Mesothelial cell of epicardium (in vitro differentiated cells): ENCODE measurements at regions not wholly inside any gene's neighbourhood (a gene's known extent, or its start where the extent isn't known, plus 50 kb on each side); places are given as distances from the start of the nearest gene placed in this dataset.

ENCODE experiments used
- DNase-seq, 2 experiments: peaks; one replicate each; pipeline ENCODE4 v3.0.0; 2021; ENCODE audit warnings: low spot score in 2 of 2; ENCODE audit not compliant: unreplicated experiment in 2 of 2
- H3K27ac Mint-ChIP-seq: 2 replicates; pipeline ENCODE4 v1.8.0; 2021; ENCODE audit warnings: mixed read lengths
- H3K27me3 Mint-ChIP-seq: 2 replicates; pipeline ENCODE4 v1.8.0; 2021; ENCODE audit warnings: low read depth, mixed read lengths
- H3K36me3 Mint-ChIP-seq: 2 replicates; pipeline ENCODE4 v1.8.0; 2021; ENCODE audit warnings: mixed read lengths
- H3K4me1 Mint-ChIP-seq: 2 replicates; pipeline ENCODE4 v1.8.0; 2021; ENCODE audit warnings: mixed read lengths
- H3K4me3 Mint-ChIP-seq: 2 replicates; pipeline ENCODE4 v1.8.0; 2021; ENCODE audit warnings: mild to moderate bottlenecking, moderate library complexity, mixed read lengths
- H3K9me3 Mint-ChIP-seq: 2 replicates; pipeline ENCODE4 v1.8.0; 2021; ENCODE audit warnings: mixed read lengths
- TF ChIP-seq, protein P1 (sequence below): fragments of 200-600 bp; sonication (generic); IDR thresholded peaks from one replicate; pipeline ENCODE4 v1.5.0; 2021; ENCODE audit warnings: antibody characterized with exemption; ENCODE audit not compliant: unreplicated experiment

DNA sequence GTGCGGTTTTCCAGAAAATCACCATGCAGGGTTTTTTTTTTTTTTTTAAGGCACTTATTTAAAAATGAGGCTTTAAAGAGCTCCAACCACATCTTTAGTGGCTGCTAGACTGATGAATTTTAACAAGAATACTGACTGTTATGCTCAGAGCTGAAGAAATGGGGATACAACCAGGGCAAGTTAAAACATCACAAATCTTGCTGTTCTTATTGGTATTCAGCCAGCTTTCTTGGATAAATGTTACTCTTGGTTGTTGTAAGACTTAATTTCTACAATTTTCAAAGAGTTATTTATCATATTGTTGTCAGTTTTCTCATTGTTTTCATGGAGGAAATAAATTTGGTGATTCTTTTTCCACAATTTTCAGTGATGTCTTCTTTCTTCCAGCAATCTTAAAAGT is 352.8 kb upstream of the FAM174A start:
- TF ChIP-seq, protein P1, sequence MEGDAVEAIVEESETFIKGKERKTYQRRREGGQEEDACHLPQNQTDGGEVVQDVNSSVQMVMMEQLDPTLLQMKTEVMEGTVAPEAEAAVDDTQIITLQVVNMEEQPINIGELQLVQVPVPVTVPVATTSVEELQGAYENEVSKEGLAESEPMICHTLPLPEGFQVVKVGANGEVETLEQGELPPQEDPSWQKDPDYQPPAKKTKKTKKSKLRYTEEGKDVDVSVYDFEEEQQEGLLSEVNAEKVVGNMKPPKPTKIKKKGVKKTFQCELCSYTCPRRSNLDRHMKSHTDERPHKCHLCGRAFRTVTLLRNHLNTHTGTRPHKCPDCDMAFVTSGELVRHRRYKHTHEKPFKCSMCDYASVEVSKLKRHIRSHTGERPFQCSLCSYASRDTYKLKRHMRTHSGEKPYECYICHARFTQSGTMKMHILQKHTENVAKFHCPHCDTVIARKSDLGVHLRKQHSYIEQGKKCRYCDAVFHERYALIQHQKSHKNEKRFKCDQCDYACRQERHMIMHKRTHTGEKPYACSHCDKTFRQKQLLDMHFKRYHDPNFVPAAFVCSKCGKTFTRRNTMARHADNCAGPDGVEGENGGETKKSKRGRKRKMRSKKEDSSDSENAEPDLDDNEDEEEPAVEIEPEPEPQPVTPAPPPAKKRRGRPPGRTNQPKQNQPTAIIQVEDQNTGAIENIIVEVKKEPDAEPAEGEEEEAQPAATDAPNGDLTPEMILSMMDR = no peak
- Mint-ChIP-seq H3K36me3 (no peaks in the 10 kb centered on the region), H3K27me3 (no peaks in the 10 kb centered on the region), H3K4me1 (no peaks in the 10 kb centered on the region), H3K4me3 (no peak overlapping the region), H3K27ac (no peak overlapping the region), H3K9me3 (no peaks in the 10 kb centered on the region)
- no peak for DNase-seq

DNA sequence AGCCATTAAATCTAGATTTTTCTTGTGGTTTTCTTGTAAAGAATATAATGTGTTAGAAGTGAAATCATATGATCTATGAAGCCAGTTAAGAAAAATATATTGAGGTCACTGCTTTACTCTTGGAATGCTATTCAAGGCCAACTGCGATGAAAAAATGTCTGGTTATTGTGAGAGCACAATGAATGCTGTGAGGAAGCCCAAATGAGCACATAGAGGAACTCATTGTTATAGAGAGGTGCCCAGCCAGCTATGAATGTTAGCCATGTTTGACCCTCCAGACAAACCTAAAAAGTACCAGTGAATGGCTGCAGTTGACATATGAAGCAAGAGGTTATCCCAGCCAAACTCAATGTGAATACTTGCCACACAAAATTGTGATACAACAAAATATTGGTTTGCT is 359.8 kb upstream of the FAM174A start:
- no peaks in the 10 kb centered on the region for H3K36me3 Mint-ChIP-seq
- no peaks in the 10 kb centered on the region for H3K9me3 Mint-ChIP-seq
- TF ChIP-seq, protein P1 = no peak
- H3K4me3 Mint-ChIP-seq = no peak overlapping the region
- no peak for DNase-seq
- H3K27ac Mint-ChIP-seq = no peak overlapping the region
- H3K27me3 Mint-ChIP-seq = no peaks in the 10 kb centered on the region
- H3K4me1 Mint-ChIP-seq = no peaks in the 10 kb centered on the region

DNA sequence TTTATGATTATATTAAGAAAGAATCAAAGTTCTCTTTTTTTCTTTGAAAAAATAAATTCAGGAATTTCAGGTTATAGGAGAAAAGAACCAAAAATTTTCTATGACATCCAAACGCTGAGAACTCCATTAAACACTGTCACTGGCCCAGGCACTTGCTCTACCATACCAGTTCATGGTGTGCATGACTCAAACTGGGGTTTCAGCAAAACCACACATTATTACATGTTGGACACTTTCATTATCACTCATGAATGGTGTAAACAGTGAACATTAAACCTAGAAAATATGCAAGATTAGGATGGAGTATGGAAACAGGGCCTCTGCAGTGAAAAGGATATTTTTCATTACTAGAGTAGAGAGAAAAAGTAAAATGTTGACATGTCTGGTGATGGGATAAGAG is 369.9 kb upstream of the FAM174A start:
- H3K27ac Mint-ChIP-seq = no peak overlapping the region
- H3K27me3 Mint-ChIP-seq = no peaks in the 10 kb centered on the region
- H3K4me1 Mint-ChIP-seq = no peaks in the 10 kb centered on the region
- peaks cover 30% of the 10 kb centered on the region for H3K9me3 Mint-ChIP-seq
- H3K36me3 Mint-ChIP-seq = no peaks in the 10 kb centered on the region
- H3K4me3 Mint-ChIP-seq = no peak overlapping the region
- TF ChIP-seq, protein P1 = no peak
- no peak for DNase-seq

DNA sequence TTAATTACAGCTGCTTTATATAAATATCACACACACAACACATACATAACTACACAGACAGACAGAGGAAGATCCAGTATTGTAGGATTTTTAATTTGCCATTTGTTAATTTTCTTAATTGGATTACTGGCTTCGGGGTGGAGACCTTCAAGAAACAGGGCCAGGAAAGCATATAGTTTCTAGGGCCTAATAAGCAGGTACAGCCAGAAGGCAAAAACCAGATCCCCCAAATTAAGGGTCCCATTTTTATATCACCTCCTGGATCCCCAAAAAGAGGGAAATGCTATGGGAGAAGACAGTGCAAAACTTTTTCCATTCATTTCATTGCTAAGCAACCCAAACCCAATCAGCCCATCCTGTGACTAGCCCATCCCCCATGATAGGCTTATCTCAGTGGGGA is 373.3 kb upstream of the FAM174A start:
- no peaks in the 10 kb centered on the region for H3K36me3 Mint-ChIP-seq
- TF ChIP-seq, protein P1 = no peak
- no peak overlapping the region for H3K27ac Mint-ChIP-seq
- no peaks in the 10 kb centered on the region for H3K4me1 Mint-ChIP-seq
- H3K4me3 Mint-ChIP-seq = no peak overlapping the region
- no peaks in the 10 kb centered on the region for H3K27me3 Mint-ChIP-seq
- DNase-seq = no peak
- H3K9me3 Mint-ChIP-seq = peaks cover 41% of the 10 kb centered on the region

DNA sequence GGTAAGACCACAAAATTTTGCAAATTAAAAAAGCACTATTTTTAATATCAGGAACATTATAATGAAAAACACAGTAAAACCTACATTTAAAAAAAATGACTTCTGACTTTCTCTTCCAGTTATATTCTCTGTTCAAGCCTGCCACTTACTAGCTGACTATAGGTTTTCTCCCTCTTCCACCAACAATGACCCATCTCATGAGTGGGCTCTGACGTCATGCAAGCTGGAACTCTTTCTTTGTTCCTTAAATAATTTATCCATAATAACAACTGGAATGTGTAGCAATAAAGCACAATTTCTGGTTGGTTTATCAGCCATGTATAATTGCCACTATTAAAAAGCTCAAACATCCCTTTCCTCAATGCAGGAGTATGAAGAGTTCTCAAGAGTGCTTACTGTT is 378.1 kb upstream of the FAM174A start:
- no peak overlapping the region for H3K4me3 Mint-ChIP-seq
- peaks cover 25% of the 10 kb centered on the region for H3K9me3 Mint-ChIP-seq
- TF ChIP-seq, protein P1 = no peak
- no peak for DNase-seq
- H3K4me1 Mint-ChIP-seq = no peaks in the 10 kb centered on the region
- no peak overlapping the region for H3K27ac Mint-ChIP-seq
- no peaks in the 10 kb centered on the region for H3K36me3 Mint-ChIP-seq
- no peaks in the 10 kb centered on the region for H3K27me3 Mint-ChIP-seq

DNA sequence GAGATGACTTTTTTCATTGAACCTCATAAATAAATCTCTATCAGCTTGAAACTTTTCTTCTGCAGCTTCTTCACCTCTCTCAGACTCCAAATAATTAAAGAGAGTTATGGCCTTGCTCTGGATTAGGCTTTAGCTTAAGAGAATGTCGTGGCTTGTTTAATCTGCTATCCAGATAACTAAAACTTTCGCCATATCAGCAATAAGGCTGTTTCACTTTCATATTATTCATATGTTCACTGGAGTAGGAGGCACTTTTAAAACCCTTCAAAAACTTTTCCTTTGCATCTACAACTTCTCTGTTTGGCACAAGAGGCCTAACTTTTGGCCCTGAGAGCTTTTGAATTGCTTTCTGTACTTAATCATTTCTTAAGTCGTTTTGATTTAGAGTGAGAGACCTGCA is 386.9 kb upstream of the FAM174A start:
- Mint-ChIP-seq H3K27ac (no peak overlapping the region), H3K36me3 (no peaks in the 10 kb centered on the region), H3K4me1 (no peaks in the 10 kb centered on the region), H3K9me3 (no peaks in the 10 kb centered on the region), H3K4me3 (no peak overlapping the region), H3K27me3 (peaks cover 6% of the 10 kb centered on the region)
- TF ChIP-seq, protein P1 = no peak
- DNase-seq = no peak
